Upper lobe of left lung (tissue), 6 donors: ENCODE measurements at regions not wholly inside any gene's neighbourhood (a gene's known extent, or its start where the extent isn't known, plus 50 kb on each side); places are given as distances from the start of the nearest gene placed in this dataset.

Experiments
- ATAC-seq, 2 donors: fragments of 200-7000 bp; cut with Tn5 transposase; one replicate each; pipeline ENCODE4 v1.9.1; 2022; ENCODE audit warnings: mild to moderate bottlenecking in 2 of 2, moderate library complexity in 2 of 2; ENCODE audit not compliant: low FRiP score in 2 of 2
- DNase-seq, 2 donors: peaks; one replicate each; pipeline ENCODE4 v3.0.0-alpha.2; 2019 to 2020
- H3K27ac ChIP-seq, 4 donors: fragments of 200-600 bp; sonication (generic); one replicate each; pipeline ENCODE4 v1.5.1; 2016 to 2019
- H3K27me3 ChIP-seq, 4 donors: fragments of 200-600 bp; sonication (generic); one replicate each; pipeline ENCODE4 v1.5.1; 2017 to 2019
- H3K36me3 ChIP-seq, 4 donors: fragments of 200-600 bp; sonication (generic); one replicate each; pipeline ENCODE4 v1.5.1; 2016 to 2019
- H3K4me1 ChIP-seq, 4 donors: fragments of 200-600 bp; sonication (generic); one replicate each; pipeline ENCODE4 v1.5.1; 2018 to 2019
- H3K4me3 ChIP-seq, 4 donors: fragments of 200-600 bp; sonication (generic); one replicate each; pipeline ENCODE4 v1.5.1; 2017 to 2019; ENCODE audit warnings: mild to moderate bottlenecking in 2 of 4, moderate library complexity in 1 of 4
- H3K9me3 ChIP-seq, 4 donors: fragments of 200-600 bp; sonication (generic); one replicate each; pipeline ENCODE4 v1.5.1; 2018 to 2019
- EP300 ChIP-seq, 4 donors: sonication (generic); formaldehyde crosslinking; IDR thresholded peaks; one replicate each; pipeline ENCODE4 v1.5.1; 2017; ENCODE audit warnings: antibody characterized with exemption in 4 of 4, control low read depth in 2 of 4
- POLR2A ChIP-seq, 4 donors: fragments of 450-650 bp; IDR thresholded peaks; one replicate each; pipeline ENCODE4 v1.5.1; 2016 to 2017; ENCODE audit warnings: antibody characterized with exemption in 4 of 4, mild to moderate bottlenecking in 2 of 4
- POLR2AphosphoS5 ChIP-seq, 2 donors: sonication (generic); formaldehyde crosslinking; IDR thresholded peaks; one replicate each; pipeline ENCODE4 v1.5.1; 2017; ENCODE audit warnings: antibody characterized with exemption in 2 of 2
- WGBS, 2 donors: methylation state at CpG; one replicate each; pipeline ENCODE4 v1.1.5; 2017 to 2018; 5-methylcytosine and 5-hydroxymethylcytosine counted together
- TF ChIP-seq, protein P1 (sequence below), 6 experiments: fragments of 450-650 bp in 4 of 6; fragments of 200-600 bp in 2 of 6; sonication (generic) in 2 of 6; IDR thresholded peaks; one replicate each; pipeline ENCODE4 v1.5.1; 2016 to 2019; ENCODE audit warnings: antibody characterized with exemption in 6 of 6
- donor health status: DM: no; HTN: no; CAD: no; lungs with moderate emphysema.
- donor health status: DM: no; HTN: yes; CAD: no; lungs with severe emphysema.

DNA sequence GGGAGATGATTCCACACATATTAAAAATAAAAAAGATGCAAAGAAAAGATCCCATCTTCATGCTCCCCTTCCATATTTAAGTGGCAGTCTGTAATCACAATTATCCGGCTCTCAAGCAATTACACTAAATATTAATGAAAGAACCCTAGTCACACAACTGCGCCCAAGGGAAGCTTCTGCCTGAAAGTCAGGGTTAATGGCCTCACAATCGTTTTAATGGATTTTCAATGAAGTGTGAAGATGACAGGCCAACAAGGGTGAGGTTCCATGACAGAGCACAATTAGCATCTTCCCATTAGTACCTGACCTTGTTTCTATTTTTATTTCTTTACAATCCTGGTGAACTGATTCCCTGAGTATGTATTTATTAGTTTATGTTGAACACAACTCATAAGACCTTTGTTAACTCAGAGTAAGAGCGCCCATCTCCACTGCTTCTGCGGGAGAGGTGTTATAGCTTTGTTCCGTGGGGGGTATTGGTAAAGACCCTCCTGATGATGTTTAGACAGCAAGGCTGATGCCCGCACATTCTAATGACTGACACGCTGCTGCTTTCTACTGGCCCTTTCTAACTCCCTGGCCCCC, 80.9 kb downstream of the IER5 start:
- H3K27ac ChIP-seq: no peak overlapping the region

DNA sequence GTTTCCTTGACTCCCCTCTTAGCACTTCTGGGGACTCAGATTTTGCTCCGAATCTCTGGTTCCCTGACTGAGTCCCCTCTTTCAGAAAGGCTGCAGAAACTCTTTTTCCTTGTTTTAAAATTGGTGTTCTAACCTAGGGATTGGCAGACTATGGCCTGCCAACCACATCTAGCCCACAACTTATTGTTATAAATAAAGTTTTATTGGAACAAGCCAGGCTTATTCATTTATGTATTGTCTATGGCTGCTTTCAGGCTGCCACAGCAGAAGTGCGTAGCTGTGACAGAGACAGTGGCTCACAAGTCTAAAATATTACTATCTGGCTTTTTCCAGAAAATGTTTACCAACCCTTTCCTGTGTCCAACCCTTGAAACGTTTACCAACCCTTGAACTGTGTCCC, 81.7 kb downstream of the IER5 start:
- WGBS, 2 donors: 71 to 75% methylated on average over 3 of the region's 3 CpGs
- DNase-seq (no peak), ATAC-seq (no peak)
- no peak for TF ChIP-seq POLR2A (IDR thresholded peaks at IDR 0.05)
- TF ChIP-seq, protein P1, sequence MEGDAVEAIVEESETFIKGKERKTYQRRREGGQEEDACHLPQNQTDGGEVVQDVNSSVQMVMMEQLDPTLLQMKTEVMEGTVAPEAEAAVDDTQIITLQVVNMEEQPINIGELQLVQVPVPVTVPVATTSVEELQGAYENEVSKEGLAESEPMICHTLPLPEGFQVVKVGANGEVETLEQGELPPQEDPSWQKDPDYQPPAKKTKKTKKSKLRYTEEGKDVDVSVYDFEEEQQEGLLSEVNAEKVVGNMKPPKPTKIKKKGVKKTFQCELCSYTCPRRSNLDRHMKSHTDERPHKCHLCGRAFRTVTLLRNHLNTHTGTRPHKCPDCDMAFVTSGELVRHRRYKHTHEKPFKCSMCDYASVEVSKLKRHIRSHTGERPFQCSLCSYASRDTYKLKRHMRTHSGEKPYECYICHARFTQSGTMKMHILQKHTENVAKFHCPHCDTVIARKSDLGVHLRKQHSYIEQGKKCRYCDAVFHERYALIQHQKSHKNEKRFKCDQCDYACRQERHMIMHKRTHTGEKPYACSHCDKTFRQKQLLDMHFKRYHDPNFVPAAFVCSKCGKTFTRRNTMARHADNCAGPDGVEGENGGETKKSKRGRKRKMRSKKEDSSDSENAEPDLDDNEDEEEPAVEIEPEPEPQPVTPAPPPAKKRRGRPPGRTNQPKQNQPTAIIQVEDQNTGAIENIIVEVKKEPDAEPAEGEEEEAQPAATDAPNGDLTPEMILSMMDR (IDR thresholded peaks at IDR 0.05): no peak
- no peak for TF ChIP-seq EP300 (IDR thresholded peaks at IDR 0.05)
- no peak for TF ChIP-seq POLR2AphosphoS5 (IDR thresholded peaks at IDR 0.05)
- peaks cover 0 to 10% (median 7%) of the 10 kb centered on the region in 4 donors for H3K9me3 ChIP-seq
- no peak overlapping the region for H3K4me3 ChIP-seq
- H3K36me3 ChIP-seq: no peaks in the 10 kb centered on the region
- no peaks in the 10 kb centered on the region for H3K27me3 ChIP-seq
- H3K27ac ChIP-seq: no peak overlapping the region
- H3K4me1 ChIP-seq: peaks cover 3 to 8% (median 4%) of the 10 kb centered on the region in 4 donors

More for the DNA sequence above, 80.9 kb downstream of the IER5 start:
- H3K27me3 ChIP-seq: no peaks in the 10 kb centered on the region
- DNase-seq (no peak), ATAC-seq (no peak)
- H3K4me3 ChIP-seq: no peak overlapping the region
- peaks cover 3 to 8% (median 4%) of the 10 kb centered on the region in 4 donors for H3K4me1 ChIP-seq
- 77 to 78% methylated on average over 8 of the region's 8 CpGs for WGBS, 2 donors
- H3K9me3 ChIP-seq: peaks cover 0 to 10% (median 7%) of the 10 kb centered on the region in 4 donors
- H3K36me3 ChIP-seq: no peaks in the 10 kb centered on the region
- no peak for TF ChIP-seq POLR2AphosphoS5 (IDR thresholded peaks at IDR 0.05)
- TF ChIP-seq, protein P1 (IDR thresholded peaks at IDR 0.05): no peak
- TF ChIP-seq POLR2A (IDR thresholded peaks at IDR 0.05): no peak
- no peak for TF ChIP-seq EP300 (IDR thresholded peaks at IDR 0.05)

DNA sequence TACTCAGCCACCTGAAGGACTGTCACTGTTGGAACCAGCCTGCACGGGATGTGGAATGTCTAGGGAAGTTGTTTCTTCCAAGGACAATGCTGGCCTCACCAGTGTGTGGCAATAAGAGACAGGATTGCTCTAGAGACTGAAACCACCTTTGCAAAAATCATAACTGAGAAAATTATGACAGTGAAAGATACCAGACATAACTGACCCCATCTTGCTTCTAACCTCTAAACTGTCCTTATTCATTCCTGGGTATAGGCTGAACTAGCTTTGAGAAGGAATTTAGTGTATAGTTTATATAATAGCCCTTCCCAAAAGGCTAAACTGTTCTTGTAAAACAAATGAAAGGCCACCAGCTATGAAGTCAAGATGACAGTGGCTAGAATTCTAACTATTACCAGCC, 83.6 kb downstream of the IER5 start:
- Histone ChIP-seq H3K36me3 (no peaks in the 10 kb centered on the region), H3K4me3 (no peak overlapping the region), H3K9me3 (peaks cover 0 to 10% (median 7%) of the 10 kb centered on the region in 4 donors), H3K4me1 (no peaks in the 10 kb centered on the region), H3K27ac (no peak overlapping the region), H3K27me3 (no peaks in the 10 kb centered on the region)
- no peak for ATAC-seq
- no peak for DNase-seq
- 71% methylated on average over 1 of the region's 1 CpG; no CpG with 5 or more reads in 1 of the 2 donors for WGBS, 2 donors
- TF ChIP-seq POLR2A (IDR thresholded peaks at IDR 0.05) (no peak), EP300 (IDR thresholded peaks at IDR 0.05) (no peak), POLR2AphosphoS5 (IDR thresholded peaks at IDR 0.05) (no peak)
- TF ChIP-seq, protein P1 (IDR thresholded peaks at IDR 0.05): no peak

DNA sequence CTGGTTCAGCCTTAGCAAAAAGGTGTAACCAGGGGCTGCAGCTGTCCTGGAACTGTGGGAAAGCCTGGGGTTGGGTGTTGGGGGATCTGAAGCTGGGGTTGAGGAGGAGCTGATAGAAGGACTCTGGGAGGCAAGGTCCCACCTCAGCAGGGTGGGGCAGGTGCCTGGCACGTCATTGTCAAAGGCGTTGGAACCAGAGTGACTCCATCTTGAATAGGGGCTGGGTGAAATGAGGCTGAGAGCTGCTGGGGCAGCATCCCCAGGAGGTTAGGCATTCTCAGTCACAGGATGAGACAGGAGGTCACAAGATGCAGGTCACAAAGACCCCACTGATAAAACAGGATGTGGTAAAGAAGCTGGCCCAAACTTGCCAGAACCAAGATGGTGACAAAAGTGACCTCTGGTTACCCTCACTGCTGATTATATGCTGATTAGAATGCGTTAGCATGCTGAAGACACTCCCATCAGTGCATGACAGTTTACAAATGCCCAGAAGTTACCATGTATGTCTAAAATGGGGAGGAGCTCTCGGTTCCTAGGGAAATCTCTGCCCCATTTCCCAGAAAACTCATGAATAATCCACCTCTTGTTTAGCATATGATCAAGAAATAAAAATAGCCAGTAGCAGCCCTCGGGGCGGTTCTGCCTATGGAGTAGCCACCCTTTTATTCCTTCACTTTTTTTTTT, 85.4 kb downstream of the IER5 start:
- Histone ChIP-seq H3K9me3 (peaks cover 0 to 10% (median 7%) of the 10 kb centered on the region in 4 donors), H3K4me1 (no peaks in the 10 kb centered on the region), H3K27me3 (no peaks in the 10 kb centered on the region), H3K4me3 (no peak overlapping the region), H3K27ac (no peak overlapping the region), H3K36me3 (no peaks in the 10 kb centered on the region)
- no peak for DNase-seq
- WGBS, 2 donors: 75 to 77% methylated on average over 6 of the region's 6 CpGs
- ATAC-seq: no peak
- no peak for TF ChIP-seq POLR2A (IDR thresholded peaks at IDR 0.05)
- TF ChIP-seq, protein P1 (IDR thresholded peaks at IDR 0.05): no peak
- no peak for TF ChIP-seq EP300 (IDR thresholded peaks at IDR 0.05)
- TF ChIP-seq POLR2AphosphoS5 (IDR thresholded peaks at IDR 0.05): no peak
